ENCODE measurements at regions not wholly inside any gene's neighbourhood (a gene's known extent, or its start where the extent isn't known, plus 50 kb on each side); places are given as distances from the start of the nearest gene placed in this dataset.

DNA sequence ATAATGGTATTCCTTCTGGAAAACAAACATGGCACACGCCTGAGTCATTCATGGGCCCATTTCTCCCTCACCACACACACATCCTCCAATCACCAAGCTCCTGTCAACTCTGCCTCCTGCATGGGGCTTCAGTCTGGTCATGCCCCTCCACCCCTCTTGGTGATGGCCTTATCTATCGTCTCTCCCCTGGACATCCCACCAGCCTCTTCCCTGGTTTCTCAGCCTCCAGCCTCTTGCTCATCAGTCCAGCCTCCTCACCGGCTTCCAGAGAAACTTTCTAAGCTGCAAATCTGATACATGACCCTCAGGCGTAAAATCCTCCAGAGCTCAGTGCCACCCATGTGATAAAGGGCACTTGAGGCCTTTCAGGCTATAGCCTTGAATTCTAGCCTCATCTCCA lies 243.9 kb downstream of the FOXD2 start:
- no peak for DNase-seq (ENCODE audit: extremely low spot score)
- POLR2A ChIA-PET = no interaction called here
- CTCF ChIA-PET = interaction anchor here (0.8 kb wide), 1 partner anchor 244 kb away, joined by 3 read pairs; no protein-coding TSS in a partner anchor
- TF ChIP-seq, protein P1, sequence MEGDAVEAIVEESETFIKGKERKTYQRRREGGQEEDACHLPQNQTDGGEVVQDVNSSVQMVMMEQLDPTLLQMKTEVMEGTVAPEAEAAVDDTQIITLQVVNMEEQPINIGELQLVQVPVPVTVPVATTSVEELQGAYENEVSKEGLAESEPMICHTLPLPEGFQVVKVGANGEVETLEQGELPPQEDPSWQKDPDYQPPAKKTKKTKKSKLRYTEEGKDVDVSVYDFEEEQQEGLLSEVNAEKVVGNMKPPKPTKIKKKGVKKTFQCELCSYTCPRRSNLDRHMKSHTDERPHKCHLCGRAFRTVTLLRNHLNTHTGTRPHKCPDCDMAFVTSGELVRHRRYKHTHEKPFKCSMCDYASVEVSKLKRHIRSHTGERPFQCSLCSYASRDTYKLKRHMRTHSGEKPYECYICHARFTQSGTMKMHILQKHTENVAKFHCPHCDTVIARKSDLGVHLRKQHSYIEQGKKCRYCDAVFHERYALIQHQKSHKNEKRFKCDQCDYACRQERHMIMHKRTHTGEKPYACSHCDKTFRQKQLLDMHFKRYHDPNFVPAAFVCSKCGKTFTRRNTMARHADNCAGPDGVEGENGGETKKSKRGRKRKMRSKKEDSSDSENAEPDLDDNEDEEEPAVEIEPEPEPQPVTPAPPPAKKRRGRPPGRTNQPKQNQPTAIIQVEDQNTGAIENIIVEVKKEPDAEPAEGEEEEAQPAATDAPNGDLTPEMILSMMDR (IDR thresholded peaks at IDR 0.05; ENCODE audit: control extremely low read depth, extremely low read depth, low read depth, missing control alignments) = no peak

- ChIA-PET POLR2A (no interaction called here), CTCF (no interaction called here)
- TF ChIP-seq, protein P1 (IDR thresholded peaks at IDR 0.05; ENCODE audit: control extremely low read depth, extremely low read depth, low read depth, missing control alignments) = no peak
- no peak for DNase-seq (ENCODE audit: extremely low spot score)
These were observed 244.4 kb downstream of the FOXD2 start for GRCh38 chr1:47682198-47682597.

- CTCF ChIA-PET = no interaction called here
- POLR2A ChIA-PET = no interaction called here
- TF ChIP-seq, protein P1 (IDR thresholded peaks at IDR 0.05; ENCODE audit: control extremely low read depth, extremely low read depth, low read depth, missing control alignments) = no peak
- no peak for DNase-seq (ENCODE audit: extremely low spot score)
These were observed 245.0 kb downstream of the FOXD2 start for GRCh38 chr1:47682786-47683350.

DNA sequence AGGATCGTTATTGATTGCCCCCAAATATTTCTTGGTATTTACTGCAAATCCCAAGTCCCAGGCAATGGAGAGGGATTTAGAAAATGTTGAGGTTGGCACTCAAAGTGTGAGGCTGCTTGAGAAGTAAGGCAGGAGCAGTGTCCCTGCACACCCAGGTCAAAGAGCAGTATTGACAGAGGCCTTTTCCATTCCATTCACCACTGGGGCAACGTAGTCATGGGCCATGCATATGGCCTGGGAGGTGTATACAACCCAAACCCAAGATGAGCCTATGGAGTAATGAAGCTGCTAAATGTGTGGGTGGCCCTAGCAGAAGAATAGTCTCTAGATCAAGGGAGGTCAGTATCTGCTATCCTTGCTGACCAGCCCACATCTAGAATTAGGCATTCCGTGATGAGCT lies 245.6 kb downstream of the FOXD2 start:
- TF ChIP-seq, protein P1 (IDR thresholded peaks at IDR 0.05; ENCODE audit: control extremely low read depth, extremely low read depth, low read depth, missing control alignments) = no peak
- ChIA-PET CTCF (no interaction called here), POLR2A (no interaction called here)
- no peak for DNase-seq (ENCODE audit: extremely low spot score)

DNA sequence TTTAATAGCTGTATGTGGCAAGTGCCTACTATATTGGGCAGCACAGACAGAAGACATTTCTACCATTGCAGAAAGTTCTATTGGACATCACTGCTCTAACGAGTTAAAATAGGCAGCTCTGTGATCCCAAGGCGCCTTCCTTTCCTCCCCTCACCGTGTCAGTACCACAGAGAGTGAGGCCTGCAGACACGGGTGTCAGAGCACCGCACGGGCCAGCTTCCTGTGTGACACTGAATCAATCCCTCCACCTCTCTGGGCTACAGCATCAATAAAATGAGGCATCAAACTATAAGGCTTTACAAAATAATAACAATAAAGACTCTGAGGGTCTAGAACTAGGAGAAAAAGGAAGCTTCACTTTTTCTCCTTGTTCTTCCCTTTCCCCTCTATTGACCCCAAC lies 246.7 kb downstream of the FOXD2 start:
- DNase-seq (ENCODE audit: extremely low spot score) = no peak
- CTCF ChIA-PET = interaction anchor here (0.9 to 2.2 kb wide), 3 partner anchors 26 to 247 kb away, joined by 3 to 10 read pairs (median 3); partner anchors contain the start of gene FOXD2
- POLR2A ChIA-PET = no interaction called here
- TF ChIP-seq, protein P1 (IDR thresholded peaks at IDR 0.05; ENCODE audit: control extremely low read depth, extremely low read depth, low read depth, missing control alignments) = no peak

- TF ChIP-seq, protein P1 (IDR thresholded peaks at IDR 0.05; ENCODE audit: control extremely low read depth, extremely low read depth, low read depth, missing control alignments) = no peak
- ChIA-PET POLR2A (no interaction called here), CTCF (interaction anchor here (0.9 to 2.2 kb wide), 4 partner anchors 25 to 247 kb away, joined by 3 to 10 read pairs (median 4); partner anchors contain the start of gene FOXD2)
- no peak for DNase-seq (ENCODE audit: extremely low spot score)
These were observed 247.3 kb downstream of the FOXD2 start for GRCh38 chr1:47684964-47685762.

All from GM10248 (cell line).